Liver (tissue), 3 donors: ENCODE measurements at regions not wholly inside any gene's neighbourhood (a gene's known extent, or its start where the extent isn't known, plus 50 kb on each side); places are given as distances from the start of the nearest gene placed in this dataset.

Source experiments
- ATF3 ChIP-seq: IDR thresholded peaks from 2 replicates; pipeline ENCODE4 v1.6.1; 2016; ENCODE audit warnings: antibody characterized with exemption
- CTCF ChIP-seq: fragments of 150-350 bp; IDR thresholded peaks from 2 replicates; pipeline ENCODE4 v1.5.1; 2017; ENCODE audit warnings: improper control_type of control experiment, low read depth, low read length; ENCODE audit not compliant: missing input control
- REST ChIP-seq: IDR thresholded peaks from 2 replicates; pipeline ENCODE4 v1.6.1; 2016; ENCODE audit warnings: antibody characterized with exemption, mild to moderate bottlenecking
- donor health status: healthy.
- donor health status: healthy.

- no peak for TF ChIP-seq CTCF
- TF ChIP-seq REST, result no peak
- no peak for TF ChIP-seq ATF3
Observed at GRCh38 chr20:39865446-39865845, 823.6 kb downstream of the MAFB start.
